Stimulated activated naive CD4-positive, alpha-beta T cell (primary cell): ENCODE measurements at regions not wholly inside any gene's neighbourhood (a gene's known extent, or its start where the extent isn't known, plus 50 kb on each side); places are given as distances from the start of the nearest gene placed in this dataset.
"Not testable (repeated sequence)": the region's sequence is repeated elsewhere in the genome, so short reads cannot be mapped to it uniquely, and the experiment has no call there.

ENCODE experiments used
- DNase-seq, 6 experiments: peaks; one replicate each; lab custom pipeline; 2025; lab: John Stamatoyannopoulos, UW

DNA sequence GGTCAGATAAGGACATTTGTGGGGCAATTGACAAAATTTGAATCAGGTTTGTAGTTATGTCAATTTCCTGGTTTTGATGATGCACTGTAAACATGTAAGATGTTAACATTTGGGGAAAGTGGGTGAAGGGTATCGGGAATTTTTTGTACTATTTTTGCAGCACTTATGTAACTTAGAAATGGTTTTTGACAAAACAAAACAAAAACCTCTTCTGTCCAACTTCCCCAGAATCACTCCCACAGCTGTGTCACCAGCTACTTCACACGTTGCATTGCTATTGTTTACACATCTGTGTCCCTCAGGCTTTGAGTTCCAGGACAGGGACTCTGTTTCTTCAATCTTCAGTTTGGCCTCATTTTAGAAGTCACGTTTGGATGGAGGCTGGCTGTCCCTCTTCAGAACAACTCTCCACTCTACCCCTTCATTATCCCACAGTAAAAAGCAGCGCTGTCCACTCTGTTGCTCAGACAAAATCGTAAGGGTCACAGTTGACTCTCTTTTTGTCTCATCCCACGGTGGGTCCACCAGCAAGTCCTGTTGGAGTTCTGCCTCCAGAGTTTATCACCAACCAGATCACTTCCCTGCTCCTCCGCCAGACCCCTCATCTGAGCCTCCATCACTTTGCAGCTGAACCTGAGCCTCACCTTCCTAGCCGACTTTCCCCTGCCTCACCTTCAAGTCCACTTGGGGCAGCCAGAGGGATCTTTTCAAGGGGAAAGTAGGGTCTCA lies 63.2 kb downstream of the NENF start:
- DNase-seq = no peak

DNA sequence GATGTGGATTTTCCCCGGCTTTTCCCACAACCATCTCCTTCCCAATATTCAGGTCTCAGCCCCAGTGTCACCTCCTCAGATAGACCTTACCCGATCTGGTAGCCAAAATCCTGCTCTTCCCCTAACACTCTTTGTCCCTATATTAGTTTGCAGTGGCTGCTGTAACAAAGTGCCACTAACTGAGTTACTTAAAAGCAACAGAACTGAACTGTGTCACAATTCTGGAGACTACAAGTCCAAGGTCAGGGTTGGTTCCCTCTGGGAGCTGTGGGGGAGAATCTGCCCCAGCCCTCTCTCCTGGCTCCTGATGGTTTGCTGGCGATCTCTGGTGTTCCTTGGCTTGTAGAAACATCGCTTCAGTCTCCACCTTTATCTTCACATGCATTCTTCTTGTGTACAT lies 64.0 kb downstream of the NENF start:
- DNase-seq = no peak

DNA sequence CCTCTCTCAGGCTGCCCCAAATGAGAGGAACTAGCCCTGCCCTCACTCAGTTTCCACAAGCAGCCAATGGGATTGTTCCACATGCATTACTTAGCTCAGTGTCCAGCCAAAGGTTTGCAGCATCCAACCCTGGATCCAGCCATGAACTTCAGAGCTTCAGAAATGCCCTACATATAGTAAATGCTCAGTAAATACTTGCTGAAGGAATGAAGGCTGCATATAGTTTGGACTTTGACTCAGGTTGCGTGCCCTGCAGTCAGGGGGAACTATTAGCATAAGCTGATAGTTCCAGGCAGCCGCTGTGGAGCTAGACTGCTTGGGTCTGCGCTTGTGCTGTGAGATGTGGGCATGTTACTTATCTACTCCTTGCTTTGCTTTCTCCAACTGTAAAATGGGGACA lies 64.8 kb downstream of the NENF start:
- DNase-seq = no peak

DNA sequence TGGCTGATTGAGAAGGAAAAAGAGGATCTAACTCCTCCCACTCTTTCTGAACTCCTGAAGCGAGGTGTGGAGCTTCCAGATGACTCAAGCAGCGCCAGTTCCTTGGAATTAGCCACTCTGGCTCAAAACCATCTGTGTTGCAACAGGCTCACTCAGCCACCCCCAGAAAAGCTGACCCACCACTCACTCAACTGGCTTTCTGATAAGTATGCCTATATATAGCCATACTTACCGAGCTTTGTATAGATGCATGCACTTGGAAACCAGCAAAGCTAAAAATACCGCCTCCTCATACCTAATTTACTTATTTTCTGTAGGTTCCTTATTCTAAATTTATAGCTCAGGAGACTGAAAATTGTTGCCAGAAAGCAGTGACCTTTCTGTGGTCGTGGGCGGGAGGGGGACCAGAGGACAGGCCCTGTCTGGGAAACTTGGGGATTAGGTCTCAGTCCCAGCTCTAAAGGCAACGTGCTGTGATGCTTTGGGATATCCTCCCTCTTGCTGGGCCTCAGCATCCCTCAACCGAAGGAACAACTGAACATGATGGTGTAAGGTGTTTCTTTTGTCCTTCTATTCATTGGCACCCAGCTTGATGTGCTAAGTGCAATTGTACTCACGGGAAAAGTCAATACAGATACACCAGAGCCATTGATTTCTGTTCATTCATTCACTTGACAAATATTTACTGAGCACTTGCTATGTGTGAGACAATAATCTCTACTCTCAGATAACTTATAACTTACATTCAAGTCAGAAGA lies 65.7 kb downstream of the NENF start:
- DNase-seq = no peak

DNA sequence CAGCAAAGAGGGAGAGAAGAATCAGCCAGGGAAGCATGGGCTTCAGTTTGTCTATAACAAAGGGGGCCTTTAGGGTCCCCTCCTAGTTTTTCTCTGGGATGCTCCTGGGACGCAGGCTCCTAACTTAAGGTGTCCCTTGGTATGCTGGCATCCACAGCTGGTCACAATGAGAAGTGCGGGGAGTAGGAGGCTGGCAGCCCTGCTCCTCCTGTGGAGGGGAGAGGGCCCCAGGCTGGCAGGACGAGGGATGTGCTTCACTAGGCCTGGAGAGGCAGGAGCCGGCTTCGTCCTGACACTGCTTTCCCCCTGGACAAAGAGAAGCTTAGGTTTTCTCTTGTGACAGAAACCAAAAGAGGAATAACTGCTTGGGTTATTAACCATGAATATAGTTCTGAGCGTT lies 67.6 kb downstream of the NENF start:
- DNase-seq = no peak

DNA sequence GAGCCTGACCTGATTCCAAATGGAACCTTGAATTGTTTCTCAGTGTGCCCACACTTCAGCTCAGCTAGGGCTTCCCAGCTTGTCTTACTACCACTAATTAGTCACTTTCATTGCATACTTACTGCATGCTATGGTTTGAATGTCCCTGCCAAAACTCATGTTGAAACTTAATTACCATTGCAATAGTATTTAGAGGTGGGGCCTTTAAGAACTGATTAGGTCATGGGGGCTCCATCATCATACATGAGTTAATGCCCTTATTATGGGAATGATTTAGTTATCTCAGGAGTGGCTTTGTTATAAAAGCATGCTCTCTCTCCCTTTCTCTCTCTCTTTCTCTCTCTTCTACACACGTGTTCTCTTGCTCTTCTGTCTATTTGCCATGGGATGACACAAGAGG lies 68.3 kb downstream of the NENF start:
- no peak for DNase-seq

DNA sequence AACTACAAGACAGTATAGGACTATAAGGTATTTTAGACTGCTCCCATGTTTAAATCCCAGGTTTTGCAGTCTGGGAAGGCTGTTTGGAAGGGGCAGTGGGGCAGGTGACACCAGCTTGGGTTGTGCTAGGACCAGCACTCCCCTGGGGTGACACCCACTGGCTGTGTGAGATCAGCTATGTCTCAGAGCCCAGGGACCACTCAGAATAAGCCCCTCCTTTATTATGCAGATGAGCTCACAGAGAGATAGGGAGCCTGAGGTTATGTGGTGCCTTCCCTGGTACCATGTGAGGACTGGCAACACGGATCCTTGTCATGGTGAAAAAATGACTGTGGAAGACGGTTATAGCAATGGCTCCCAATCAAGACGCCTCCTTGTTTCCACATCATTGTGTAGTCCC lies 71.0 kb downstream of the NENF start:
- no peak for DNase-seq

DNA sequence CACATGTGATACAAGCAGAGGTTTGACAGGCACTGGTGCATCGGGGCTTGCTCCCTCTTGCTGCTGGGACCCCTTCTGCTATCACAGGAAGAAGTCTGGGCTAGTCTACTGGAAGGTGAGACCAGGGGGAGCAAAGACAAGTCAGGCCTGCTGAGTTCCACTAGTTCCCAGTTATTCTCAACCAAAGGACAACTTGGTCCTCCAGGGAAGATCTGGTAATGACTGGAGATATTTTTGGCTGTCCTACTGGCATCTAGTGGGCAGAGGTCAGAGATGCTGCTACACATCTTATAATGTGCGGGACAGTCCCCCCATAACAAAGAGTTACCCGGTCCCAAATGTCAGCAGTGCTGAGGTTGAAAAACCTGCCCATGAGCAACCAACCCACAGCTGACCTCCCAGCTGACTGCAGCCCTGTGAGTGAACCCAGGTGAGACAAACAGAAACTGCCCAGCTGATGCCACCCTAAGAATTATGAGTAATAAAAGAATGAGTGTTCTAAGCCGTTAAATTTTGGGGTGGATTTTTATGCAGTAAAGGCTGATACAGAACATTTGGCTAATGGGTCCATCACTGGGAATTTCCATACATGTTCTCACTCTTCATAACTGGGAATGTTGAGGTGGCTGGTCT lies 71.6 kb downstream of the NENF start:
- DNase-seq = no peak

DNA sequence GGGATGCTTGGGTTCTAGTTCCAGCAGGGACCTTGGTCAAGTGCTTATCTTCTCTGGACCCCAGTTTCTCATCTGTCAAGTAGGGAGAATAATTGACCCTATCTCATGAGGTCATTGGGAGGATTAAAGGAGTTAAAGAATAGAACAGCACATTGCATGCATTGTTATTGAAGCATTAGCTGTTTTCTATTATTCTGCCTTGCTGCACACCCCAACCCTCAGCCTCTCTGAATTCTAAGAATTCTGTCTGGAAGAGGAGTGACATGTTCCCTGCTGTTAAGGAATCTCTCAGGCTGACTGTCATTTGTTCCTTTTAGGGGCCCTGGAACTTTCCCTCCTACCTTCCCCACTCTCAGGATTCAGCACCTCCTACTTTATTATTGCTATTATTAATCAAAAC lies 73.9 kb downstream of the NENF start:
- DNase-seq = no peak

DNA sequence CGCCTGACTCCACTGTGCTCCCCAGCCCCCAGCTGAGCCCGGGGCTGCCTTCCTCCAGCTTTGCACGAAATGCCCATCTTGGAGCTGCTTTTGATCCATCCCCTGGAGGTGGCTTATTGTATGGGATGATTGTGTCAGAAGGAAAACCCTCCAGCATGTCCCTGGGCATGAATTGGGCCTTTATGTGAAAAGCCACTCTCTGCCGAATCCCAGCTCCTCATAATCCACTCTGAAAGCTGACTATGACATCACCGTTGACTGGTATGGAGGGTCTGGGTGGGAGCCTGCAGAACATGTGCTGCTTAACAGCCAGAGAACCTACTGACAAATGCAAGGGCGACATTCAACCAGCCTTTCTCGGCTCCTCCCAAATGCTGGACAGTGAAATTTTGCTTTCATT lies 74.6 kb downstream of the NENF start:
- no peak for DNase-seq

DNA sequence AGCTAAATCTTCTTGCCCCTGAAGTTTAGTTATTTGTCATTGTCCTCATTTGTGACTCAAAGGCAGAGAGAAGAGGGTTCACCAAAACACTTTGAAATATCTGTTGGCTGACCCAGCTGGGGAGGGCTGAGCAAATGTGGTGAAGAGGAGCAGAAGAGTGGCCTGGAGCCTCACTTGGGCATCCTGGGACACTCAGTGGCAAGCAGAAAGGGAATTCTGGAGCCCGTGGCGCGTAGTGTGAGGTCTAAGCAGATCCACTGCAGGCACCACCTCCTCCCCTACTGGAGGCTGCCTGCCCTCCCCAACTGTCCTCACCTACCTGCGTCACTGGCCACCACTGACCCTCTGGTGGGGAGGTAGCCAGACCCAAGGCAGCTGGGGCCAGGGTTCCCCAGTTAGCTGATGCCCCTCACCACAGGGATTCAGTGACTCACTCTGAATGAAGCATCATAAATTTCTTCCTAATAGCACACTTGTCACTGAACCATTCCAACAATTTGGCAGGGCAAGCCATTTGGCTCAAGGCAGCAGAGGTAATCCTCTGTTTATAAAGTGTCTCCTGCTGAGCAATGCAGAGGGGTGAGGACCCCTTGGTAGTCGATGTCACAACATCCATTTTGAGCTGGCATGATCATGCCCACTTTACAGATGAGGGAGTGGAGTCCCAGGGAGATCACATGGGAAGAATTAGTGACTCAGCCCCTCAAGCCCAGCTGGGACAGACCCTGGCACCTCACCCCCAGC lies 80.3 kb downstream of the NENF start:
- no peak for DNase-seq

DNA sequence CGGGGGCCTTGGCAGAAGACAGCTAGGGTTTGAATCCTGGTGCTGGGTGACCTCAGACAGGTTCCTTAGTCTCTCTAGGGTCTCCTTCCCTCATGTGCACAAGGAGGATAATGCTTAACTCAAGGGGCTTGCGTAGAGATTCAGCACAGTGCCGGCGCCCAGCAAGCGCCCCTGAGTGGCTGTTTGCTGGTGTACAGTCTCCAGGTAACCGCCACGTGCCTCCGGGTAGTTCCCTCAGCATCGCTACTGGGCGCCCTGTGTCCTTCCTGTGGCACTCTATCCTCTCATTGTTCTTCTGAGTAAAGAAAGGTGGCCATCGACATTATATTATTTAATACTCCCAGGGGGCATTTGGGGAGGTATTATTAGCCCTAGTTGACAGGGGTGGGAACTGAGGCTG lies 80.9 kb downstream of the NENF start:
- DNase-seq = no peak

DNA sequence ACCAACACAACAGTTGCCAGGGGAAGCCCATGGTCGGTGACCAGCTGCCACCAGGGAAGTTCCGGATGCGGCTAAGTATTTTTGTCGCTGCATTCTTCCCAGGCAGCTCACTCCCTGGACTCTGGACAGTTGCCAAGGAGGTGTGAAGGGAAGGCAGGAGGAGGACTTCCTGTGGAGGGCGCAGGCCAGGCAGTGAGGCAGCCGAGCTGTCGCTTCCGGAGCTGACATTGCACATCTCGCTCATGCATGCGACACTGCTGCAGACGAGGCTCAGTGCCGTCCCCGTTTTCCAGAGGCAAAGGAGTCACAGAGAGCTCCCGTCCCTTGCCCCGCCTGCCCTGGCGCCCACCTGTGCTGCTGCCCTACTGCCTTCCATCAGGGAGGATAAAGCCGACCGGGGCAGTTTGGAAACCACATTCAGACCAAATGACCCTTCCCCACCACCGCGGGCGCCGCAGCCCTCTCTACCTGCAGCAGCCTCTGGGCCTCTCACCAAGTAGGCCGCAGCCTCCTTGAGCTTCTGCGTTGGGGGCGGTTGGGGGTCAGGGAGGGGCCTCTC lies 81.4 kb downstream of the NENF start:
- peak in 1 of 6 experiments; percentile 10 for DNase-seq

DNA sequence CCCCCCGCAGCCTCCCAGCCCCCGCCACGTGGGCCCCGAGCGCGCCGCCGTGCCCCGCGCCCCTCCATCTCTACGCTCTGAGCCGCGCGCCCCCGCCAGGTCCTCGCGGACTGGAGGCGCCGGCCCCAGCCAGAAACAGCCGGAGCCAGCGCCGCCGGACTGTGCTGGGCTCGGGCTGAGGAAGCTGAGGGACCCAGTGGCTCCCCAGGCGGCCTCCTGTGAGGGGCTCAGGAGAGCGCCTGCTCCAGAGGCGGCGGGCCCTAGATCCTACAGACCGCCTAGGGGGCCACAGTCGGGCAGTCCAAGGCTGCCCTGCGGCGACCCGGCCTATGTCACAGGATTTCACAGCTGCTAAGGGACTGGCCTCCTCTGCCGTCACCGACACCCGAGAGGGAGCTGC lies 82.1 kb downstream of the NENF start:
- DNase-seq = no peak

DNA sequence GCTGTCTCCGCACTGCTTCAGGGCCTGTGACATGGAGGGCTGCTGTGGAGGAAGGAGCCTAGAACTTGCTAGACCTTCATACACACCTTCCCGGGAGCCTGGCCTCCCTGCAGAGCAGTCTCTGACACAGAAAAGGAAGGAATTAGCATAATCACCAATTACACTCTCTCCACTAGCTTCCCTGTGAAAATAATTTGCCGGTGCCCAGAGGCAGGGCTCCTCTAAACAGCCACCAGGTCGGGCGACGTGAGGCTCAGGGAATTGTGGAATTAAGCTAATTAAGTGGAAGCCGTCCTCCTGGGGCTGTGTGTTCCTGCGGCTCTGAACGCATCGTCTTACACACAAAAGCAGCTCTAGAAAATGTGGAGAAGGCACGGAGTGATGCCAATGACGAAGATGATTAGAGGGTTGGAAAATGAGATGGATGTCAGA lies 82.6 kb downstream of the NENF start:
- no peak for DNase-seq

DNA sequence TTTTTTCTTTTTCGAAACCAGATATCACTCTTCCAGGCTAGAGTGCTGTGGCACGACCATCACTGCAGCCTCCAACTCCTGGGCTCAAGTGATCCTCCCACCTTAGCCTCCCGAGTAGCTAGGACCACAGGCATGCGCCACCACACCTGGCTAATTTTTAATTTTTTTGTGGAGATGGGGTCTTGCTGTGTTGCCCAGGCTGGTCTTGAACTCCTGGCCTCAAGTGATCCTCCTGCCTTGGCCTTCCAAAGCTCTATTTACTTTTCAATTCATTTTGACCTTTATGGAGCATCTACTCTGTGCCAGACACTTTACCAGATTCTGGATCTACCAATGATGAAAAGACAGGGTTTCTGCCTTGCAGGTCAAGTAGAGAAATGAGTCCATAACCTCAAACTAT lies 83.3 kb downstream of the NENF start:
- DNase-seq = not testable (repeated sequence)

DNA sequence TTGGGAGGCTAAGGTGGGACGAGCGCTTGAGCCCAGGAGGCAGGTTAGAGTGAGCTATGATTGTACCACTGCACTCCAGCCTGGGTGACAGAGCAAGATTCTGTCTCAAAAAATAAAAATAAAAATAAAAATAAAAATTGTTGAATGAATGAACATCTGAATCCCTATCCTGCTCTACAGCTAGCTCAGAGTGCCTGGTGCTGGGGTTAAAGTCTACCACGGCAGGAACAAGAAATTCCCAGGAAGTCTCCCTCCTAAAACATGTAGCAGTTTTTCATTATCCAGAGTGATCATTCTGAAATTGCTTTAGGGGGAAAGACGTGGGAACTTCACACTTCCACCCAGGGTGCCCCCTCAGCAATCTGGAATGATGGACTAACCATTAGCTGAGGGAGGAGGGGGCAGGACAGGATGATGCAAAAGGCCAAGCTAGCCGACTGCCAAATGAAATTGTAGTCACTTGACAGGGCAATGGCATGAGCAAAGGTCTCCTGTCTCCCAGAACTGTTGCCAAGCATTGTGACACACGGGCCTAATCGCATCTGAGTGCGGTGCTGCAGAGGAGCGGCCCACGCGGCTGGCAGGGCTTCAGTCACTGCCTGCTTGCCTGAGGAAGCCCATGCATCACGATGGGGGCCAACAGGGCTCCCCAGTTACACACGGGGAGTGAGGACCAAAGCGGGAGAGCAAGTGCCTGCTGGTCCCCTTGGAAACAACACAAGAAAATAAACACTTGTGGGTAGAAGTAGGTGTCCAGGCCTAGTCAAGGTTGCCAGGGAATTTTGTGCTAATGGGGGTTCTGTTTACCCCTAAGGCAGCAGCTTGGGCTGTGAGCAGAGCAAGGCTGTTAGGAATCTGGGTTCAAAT lies 85.7 kb downstream of the NENF start:
- DNase-seq = no peak

DNA sequence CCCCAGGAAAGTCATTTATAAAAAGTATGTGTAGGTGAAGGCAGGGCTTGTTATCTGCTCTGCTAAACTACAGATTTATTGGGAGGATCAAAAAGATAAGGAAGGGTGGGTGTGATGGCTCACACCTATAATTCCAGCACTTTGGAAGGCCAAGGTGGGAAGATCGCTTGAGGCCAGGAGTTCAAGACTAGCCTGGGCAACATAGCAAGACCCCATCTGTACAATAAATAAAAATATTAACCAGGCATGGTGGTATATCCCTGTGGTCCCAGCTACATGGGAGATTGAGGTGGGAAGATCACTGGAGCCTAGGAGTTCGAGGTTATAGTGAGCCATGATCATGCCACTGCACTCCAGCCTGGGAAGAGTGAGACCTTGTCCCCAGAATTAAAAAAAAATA lies 86.4 kb downstream of the NENF start:
- no peak for DNase-seq

DNA sequence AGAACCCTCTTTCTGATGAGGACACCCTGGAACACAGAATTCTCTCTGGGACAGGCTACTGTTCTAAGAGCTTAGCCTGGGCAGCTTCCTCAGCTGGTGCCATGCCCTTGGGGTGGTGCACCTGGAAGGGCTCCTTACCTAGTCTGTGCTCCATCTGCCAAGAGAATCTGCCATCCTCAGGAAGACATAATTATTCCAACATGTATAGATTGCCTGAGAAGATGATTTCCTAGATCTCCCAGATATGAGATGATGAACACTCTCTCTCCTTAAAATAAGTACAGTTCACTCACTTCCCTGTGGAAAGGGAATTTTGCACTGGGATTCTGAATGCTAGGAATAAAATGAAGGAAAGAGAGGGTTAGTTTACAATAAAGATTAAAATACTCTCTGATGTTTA lies 87.6 kb downstream of the NENF start:
- DNase-seq = no peak

DNA sequence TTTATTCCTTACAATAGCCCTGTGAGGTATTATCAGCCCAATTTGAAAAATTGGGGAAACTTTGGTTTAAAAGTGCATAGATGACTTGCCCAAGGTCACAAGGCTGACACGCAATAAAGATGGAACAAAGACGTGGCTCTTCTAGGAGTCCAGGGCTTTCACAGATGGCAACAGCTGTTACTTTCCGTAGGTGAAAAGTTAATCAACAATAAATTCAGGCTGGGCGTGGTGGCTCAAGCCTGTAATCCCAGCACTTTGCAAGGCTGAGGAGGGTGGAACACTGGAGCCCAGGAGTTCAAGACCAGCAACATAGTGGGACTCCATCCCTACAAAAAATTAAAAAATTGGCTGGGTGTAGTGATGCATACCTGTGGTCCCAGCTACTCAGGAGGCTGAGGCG lies 87.8 kb upstream of the ATF3 start:
- no peak for DNase-seq

DNA sequence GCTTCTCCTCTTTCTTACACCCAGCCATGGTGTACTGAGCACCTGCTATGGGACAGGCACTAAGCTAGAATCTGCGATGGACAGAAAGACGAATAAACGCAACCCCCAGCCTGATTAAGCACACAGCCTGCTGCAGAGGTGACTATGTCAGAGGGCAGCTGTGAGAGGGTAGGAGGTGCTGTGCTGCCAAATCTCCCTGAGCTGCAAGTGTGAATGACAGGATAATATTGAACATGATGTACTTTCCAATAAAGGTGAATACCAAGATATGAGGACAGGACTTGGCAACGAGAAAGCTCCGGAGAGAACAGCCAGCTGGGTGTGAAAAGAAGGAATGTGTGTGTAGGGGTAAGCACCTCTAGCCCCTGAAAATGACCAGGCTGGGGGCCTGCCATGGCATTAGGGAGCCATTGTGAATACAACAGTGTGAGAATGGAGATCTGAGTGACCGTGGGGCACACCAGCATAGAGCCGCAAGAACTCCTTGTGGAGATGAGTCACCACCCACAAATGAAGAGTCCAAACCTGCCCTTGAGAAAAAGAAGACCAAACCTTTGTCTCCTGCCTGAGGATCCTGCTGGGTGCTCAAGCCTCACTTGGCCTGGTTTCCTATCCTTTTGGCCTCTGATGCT lies 83.0 kb upstream of the ATF3 start:
- DNase-seq = no peak
